Type B pancreatic cell (in vitro differentiated cells): ENCODE measurements at regions not wholly inside any gene's neighbourhood (a gene's known extent, or its start where the extent isn't known, plus 50 kb on each side); places are given as distances from the start of the nearest gene placed in this dataset.
A peak's percentile ranks its signal among the peaks of the same experiment; 100 is the strongest.

Experiments
- DNase-seq: peaks from one replicate; pipeline ENCODE4 v3.0.0; 2021; ENCODE audit warnings: mixed read lengths; ENCODE audit not compliant: unreplicated experiment; ENCODE audit errors: extremely low spot score
- H3K27ac Mint-ChIP-seq: 2 replicates; pipeline ENCODE4 v1.8.0; 2021; ENCODE audit warnings: mild to moderate bottlenecking, mixed read lengths
- H3K27me3 Mint-ChIP-seq: 2 replicates; pipeline ENCODE4 v1.8.0; 2021; ENCODE audit warnings: mixed read lengths
- H3K36me3 Mint-ChIP-seq: 2 replicates; pipeline ENCODE4 v1.8.0; 2021; ENCODE audit warnings: mixed read lengths
- H3K4me1 Mint-ChIP-seq: one replicate; pipeline ENCODE4 v1.8.0; 2021; ENCODE audit warnings: mixed read lengths; ENCODE audit not compliant: unreplicated experiment
- H3K4me3 Mint-ChIP-seq: 2 replicates; pipeline ENCODE4 v1.8.0; 2021; ENCODE audit warnings: mild to moderate bottlenecking, mixed read lengths
- H3K9me3 Mint-ChIP-seq: 2 replicates; pipeline ENCODE4 v1.8.0; 2021; ENCODE audit warnings: mixed read lengths
- CTCF ChIP-seq: fragments of 200-600 bp; sonication (generic); conservative IDR thresholded peaks from 2 replicates; pipeline ENCODE4 v1.5.0; 2021; ENCODE audit warnings: antibody characterized with exemption, mild to moderate bottlenecking

GRCh38 chr3:137116619-137117018 lies 158.8 kb downstream of the IL20RB start:
- Mint-ChIP-seq H3K9me3 (no peaks in the 10 kb centered on the region), H3K27me3 (peaks cover 23% of the 10 kb centered on the region), H3K4me3 (no peak overlapping the region), H3K36me3 (no peaks in the 10 kb centered on the region), H3K27ac (no peak overlapping the region), H3K4me1 (no peaks in the 10 kb centered on the region)
- no peak for TF ChIP-seq CTCF
- DNase-seq = no peak

GRCh38 chr3:137121704-137122314 lies 164.0 kb downstream of the IL20RB start:
- no peaks in the 10 kb centered on the region for H3K9me3 Mint-ChIP-seq
- DNase-seq = no peak
- H3K4me1 Mint-ChIP-seq = no peaks in the 10 kb centered on the region
- no peak overlapping the region for H3K4me3 Mint-ChIP-seq
- H3K27me3 Mint-ChIP-seq = peaks cover 19% of the 10 kb centered on the region
- peak; percentile 77 for TF ChIP-seq CTCF
- no peaks in the 10 kb centered on the region for H3K36me3 Mint-ChIP-seq
- H3K27ac Mint-ChIP-seq = no peak overlapping the region

GRCh38 chr3:137131081-137131480 lies 173.3 kb downstream of the IL20RB start:
- Mint-ChIP-seq H3K4me3 (no peak overlapping the region), H3K27ac (no peak overlapping the region), H3K4me1 (no peaks in the 10 kb centered on the region), H3K27me3 (peaks cover 9% of the 10 kb centered on the region), H3K36me3 (no peaks in the 10 kb centered on the region), H3K9me3 (no peaks in the 10 kb centered on the region)
- no peak for TF ChIP-seq CTCF
- DNase-seq = no peak

- H3K27me3 Mint-ChIP-seq = peaks cover 9% of the 10 kb centered on the region
- H3K4me3 Mint-ChIP-seq = no peak overlapping the region
- no peaks in the 10 kb centered on the region for H3K9me3 Mint-ChIP-seq
- no peaks in the 10 kb centered on the region for H3K4me1 Mint-ChIP-seq
- TF ChIP-seq CTCF = no peak
- no peak overlapping the region for H3K27ac Mint-ChIP-seq
- no peak for DNase-seq
- no peaks in the 10 kb centered on the region for H3K36me3 Mint-ChIP-seq
Measured at GRCh38 chr3:137134431-137134830, 176.6 kb downstream of the IL20RB start.

GRCh38 chr3:137148406-137148805 lies 190.6 kb downstream of the IL20RB start:
- H3K4me1 Mint-ChIP-seq = no peaks in the 10 kb centered on the region
- peaks cover 6% of the 10 kb centered on the region for H3K27me3 Mint-ChIP-seq
- TF ChIP-seq CTCF = no peak
- H3K36me3 Mint-ChIP-seq = no peaks in the 10 kb centered on the region
- no peak overlapping the region for H3K27ac Mint-ChIP-seq
- no peaks in the 10 kb centered on the region for H3K9me3 Mint-ChIP-seq
- H3K4me3 Mint-ChIP-seq = no peak overlapping the region
- no peak for DNase-seq

GRCh38 chr3:137148917-137149316 lies 191.1 kb downstream of the IL20RB start:
- no peak for DNase-seq
- no peak overlapping the region for H3K4me3 Mint-ChIP-seq
- H3K4me1 Mint-ChIP-seq = no peaks in the 10 kb centered on the region
- no peak for TF ChIP-seq CTCF
- H3K36me3 Mint-ChIP-seq = no peaks in the 10 kb centered on the region
- H3K27ac Mint-ChIP-seq = no peak overlapping the region
- H3K9me3 Mint-ChIP-seq = no peaks in the 10 kb centered on the region
- peaks cover 6% of the 10 kb centered on the region for H3K27me3 Mint-ChIP-seq
